SKM-1 treated with dmso at 0.1 percent for 144 hours (cell line): ENCODE measurements at regions not wholly inside any gene's neighbourhood (a gene's known extent, or its start where the extent isn't known, plus 50 kb on each side); places are given as distances from the start of the nearest gene placed in this dataset.
A peak's percentile ranks its signal among the peaks of the same experiment; 100 is the strongest.
"Not testable (repeated sequence)": the region's sequence is repeated elsewhere in the genome, so short reads cannot be mapped to it uniquely, and the experiment has no call there.

Experiments used
- DNase-seq: peaks from one replicate; lab custom pipeline; 2025; ENCODE audit not compliant: unreplicated experiment; lab: John Stamatoyannopoulos, UW

DNA sequence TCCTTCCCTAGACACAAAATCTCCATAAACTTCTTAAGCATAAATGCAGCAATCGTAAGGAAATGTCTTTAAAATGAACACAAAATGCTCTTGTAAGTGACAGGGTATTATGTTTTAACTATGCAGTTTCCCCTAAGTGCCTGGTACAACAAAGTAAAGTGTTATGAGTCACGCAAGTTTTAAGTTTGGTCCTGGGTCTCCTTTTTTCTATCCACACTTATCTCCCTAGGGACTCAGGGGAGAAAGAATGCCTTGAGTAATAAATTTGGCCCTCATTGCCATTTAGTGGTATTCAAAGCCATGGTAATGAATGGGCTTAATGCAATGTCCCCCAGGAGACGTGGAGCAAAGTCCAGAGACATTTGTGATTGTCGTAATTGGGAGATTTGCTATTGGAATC is 149.1 kb downstream of the MAGEB17 start:
- DNase-seq = no peak

DNA sequence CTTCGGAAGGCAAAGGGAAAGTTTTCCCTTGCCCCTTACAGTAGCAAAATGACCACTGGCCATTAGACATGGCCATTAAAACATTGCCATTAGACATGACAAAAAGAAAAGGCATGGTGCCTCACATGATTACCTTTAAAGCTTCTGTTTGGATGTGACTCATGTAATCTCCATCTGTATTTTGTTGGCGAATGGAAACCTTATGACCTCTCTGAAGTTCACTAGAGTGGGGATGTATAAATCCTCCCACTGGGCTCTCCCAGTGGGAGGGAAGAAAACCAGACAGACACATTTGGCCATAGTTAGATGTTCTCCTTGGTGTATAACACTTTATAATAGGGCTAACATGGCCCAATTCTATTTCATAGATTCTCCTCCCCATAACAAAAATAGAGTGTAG is 152.6 kb downstream of the MAGEB17 start:
- no peak for DNase-seq

DNA sequence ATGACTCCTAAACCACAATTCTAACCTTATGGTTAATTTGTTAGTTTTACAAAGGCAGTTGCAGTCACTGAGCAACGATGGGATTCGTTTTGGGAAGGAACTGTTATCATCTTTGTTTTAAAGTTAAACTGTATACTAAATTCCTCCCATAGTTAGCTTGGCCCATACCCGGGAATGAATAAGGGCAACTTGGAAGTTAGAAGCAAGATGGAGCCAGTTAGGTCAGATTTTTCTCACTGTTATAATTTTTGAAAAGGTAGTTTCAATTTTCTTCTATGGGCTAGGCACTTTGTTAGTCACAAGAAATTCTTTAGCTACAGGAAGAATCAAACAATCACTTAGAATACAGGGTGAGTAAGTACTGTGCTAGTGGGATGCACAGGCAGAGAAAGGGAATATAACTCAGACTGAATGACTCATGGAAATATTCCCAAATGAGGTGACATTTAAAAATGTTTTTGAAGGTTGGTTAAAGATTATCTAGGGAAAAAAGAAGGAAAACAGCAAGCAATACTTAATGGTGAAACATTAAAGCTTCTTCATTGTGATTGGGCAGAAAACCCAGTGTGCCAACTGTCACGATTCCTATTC is 153.6 kb downstream of the MAGEB17 start:
- no peak for DNase-seq

DNA sequence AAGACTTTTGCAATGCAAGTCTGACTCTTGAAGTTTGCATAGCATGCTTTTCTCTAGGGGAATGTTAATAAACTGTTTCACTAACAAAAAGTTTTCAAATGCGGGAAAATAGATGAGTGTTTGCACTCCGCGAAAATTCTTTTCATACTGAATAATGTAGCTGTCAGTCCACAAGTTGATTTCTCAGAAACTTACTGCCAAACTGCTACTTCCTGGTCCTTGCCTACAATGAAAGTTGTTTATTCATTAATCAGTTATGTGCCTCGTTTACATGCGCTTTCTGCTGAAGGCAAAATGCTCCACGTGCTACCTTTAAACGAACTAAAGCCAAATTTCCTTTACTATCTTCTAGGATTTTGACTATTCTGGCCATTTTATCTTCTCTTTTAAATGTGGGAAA is 166.2 kb downstream of the MAGEB17 start:
- DNase-seq = no peak

DNA sequence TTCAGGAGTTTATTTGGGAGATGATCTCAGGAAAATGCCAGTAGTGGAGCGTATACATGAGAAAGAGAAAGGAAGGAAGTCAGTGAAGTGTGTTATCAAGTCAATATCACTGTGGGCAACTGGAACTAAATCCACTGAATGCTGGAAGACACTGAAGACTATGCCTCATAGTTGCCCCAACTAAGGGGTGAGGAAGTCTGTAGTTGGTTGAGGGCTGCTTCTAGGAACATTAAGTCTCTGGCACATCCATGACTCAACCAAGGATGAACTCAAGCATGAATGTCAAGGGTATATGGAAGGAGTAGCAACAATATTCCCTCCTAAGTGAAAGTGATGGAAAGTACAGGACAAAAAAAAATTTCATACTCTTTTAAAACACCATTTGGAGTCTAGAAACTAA is 167.9 kb downstream of the MAGEB17 start:
- DNase-seq = no peak

DNA sequence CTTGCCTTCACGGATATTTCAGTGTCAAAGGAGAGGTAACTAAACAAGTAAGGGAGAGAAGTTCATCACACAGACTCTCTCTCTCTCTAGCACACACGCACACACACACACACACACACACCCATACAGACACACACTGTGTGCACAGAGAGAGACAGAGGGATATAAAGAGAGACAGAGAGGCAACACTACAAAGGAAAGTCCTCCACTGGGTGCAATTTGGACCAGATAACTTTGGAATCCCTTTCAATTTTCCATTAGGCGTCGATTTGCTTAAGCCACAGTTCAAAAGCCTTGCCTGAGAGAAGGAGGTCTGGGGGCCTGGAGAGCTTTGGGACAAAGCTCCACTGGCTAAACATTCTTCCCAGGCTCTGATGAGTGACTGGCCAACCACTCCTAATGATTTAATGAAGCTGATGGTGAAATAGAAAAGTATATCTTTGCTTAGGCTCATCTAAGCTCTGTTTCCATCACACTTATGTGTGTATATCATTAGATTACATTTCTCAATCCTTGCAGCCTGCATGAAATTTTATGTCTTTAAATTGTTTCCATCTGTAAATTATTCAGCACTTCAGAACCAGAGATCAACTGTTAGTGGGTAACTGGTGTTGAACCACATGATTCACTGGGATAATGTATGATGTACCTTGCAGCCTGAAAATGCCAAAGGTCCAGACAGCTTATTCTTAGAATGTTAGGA is 180.8 kb downstream of the MAGEB17 start:
- DNase-seq = no peak

DNA sequence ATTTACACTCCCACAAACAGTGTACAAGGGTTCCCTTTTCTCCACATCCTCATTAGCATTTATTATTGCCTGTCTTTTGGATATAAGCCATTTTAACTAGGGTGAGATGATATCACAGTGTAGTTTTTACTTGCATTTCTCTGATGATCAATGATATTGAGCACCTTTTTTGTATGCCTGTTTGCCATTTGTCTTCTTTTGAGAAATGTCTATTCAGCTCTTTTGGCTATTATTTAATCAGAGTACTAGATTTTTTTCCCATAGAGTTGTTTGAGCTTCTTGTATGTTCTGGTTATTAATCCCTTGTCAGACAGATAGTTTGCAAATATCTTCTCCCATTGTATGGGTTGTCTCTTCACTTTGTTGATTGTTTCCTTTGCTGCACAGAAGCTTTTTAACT is 190.6 kb downstream of the MAGEB17 start:
- no peak for DNase-seq

DNA sequence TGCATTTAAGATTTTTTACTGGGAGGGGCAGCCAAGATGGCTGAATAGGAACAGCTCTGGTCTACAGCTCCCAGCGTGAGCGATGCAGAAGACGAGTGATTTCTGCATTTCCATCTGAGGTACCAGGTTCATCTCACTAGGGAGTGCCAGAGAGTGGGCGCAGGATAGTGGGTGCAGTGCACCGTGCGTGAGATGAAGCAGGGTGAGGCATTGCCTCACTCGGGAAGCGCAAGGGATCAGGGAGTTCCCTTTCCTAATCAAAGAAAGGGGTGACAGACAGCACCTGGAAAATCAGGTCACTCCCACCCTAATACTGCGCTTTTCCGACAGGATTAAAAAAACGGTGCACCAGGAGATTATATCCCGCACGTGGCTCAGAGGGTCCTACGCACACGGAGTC is 192.8 kb downstream of the MAGEB17 start:
- not testable (repeated sequence) for DNase-seq

DNA sequence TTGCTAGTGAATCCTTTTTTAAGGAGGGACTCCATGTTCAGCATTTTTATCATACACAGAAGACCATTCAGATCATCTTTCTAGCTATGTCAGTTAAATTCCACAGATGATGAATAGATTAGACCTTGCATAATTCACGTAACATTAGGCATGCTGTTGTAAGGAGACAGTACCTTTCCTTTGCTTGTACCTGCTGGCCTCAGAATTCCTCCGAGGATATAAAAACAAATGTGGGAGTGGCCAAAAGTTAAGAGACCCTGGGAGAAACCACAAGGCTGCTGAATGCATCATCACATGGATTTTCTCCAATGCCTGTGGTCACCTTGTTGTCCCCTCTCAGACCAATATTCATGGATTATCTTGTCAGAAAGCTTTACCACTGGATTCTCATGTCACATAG is 201.4 kb downstream of the MAGEB17 start:
- no peak for DNase-seq

DNA sequence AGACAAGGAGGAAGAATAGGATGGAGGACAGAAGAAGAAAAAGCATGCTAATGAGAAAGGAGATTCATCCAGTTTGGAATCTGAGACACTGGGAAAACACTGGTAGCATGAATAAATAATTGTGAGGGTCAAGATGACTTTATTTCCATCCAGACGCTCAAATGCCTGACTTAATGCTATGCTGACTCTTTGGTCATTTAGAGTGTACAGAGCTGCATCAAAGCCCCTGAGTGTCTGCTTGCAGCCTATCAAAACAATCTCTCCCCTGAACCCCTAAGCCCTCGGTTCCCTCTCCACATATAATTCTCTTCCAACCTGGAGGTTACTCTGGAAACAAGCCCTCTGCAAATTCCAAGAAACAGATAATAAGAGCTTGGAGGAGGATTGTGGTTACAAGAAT is 208.8 kb downstream of the MAGEB17 start:
- no peak for DNase-seq

DNA sequence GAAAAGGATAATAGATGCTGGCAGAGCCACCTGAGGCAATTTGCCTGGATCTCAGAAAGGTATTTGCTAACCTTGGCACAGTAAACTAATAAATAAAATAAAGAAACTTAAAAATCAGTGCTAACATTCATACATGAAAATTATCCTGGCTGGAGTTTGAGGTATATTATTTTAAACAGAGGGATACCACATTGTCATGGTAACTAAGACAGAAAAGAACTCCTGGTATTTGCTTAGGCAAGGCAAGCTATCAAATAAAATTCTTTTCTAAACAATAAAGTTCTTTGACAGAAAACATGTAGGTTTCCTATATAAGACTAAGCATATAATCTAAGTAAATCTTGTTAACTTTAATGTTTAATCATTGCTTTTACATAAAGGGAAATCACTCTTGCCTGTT is 218.8 kb downstream of the MAGEB17 start:
- DNase-seq = no peak

DNA sequence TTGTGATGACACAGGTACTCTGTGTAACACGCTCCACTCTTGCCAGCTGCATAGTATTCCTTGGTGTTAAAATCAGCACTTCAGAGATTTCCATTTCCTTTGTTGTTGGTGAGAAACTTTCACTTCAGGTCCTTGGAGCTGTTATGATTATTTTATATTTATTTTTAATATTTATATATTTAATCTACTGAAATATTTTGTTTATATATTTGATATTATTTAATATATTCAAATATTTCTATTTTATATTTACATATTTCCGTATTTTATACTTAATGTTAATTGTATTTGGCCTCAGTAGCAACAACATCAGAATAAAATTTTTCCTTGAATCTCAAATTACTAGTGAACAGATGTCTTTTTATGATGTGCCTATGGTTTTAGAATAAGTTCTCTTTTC is 225.3 kb downstream of the MAGEB17 start:
- DNase-seq = no peak

DNA sequence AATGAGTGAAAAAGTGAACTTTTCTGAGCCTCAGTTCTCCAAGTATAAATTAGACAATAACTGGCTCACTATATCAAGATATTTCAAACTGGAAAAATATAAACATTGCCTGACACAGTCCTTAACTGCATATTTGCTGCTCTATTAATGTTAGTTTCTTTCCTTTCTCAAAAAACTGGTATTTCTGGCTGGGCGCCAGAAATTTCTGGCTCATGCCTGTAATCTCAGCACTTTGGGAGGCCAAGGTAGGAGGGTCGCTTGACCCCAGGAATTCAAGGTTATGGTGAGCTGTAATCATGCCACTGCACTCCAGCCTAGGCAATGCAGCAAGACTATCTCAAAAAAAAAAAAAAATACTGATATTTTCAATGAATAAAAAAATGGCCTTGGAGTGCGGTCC is 227.0 kb downstream of the MAGEB17 start:
- DNase-seq = no peak

DNA sequence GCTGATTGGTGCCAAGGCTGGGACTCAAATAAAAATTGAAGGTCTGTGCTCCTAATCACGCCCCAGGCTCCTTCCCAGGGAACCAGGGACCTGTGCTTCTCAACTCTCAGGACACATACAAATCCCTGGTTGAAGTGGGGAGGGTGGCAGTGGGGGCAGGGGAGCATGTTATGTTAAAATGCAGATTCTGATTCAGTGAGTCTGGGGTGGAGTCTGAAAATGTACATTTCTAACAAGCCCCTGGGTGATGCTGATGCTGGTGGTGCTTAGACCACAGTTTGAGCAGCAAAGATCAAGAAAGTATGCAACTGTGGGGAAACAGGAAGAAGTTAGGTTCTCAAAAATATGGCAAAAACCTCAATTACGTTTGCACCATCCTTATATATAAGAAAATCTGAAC is 236.5 kb downstream of the MAGEB17 start:
- DNase-seq = no peak

DNA sequence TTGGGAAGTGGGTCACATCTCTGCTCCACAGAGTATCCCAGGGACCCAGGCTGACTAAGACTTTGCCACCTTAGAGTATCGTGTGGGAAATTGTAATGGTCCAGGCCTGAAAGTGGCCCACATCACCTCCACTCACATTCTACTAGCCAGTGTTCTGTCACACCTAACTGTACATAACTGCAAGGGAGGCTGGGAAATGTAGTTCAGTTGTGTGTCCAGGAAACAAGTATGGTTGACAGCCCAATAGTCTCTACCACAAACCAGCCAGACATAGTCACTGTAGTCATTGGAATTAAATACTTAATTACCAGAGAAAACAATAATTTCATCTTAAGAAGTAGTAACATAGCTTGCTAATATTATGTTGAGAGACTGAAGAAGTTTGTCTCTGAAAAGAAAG is 233.4 kb upstream of the S100G start:
- no peak for DNase-seq

DNA sequence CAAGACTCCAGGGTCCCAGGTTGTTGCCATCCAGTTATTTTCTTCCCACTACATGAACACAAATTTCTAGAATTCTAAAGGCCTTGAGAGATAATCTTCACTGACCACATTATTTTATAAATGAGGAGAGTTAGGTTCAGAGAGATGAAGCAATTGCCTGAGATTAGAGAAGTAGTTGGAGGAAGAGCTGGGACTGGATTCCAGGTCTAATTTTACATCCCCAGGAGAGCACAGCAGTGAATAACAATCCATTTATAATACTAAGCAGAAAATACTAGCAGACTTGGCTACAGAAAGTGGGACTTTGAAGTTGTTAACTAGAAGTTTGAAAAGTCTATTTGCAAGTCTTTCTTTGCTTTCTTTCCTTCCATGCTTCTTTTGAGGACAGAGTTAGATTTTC is 231.3 kb upstream of the S100G start:
- DNase-seq = no peak

DNA sequence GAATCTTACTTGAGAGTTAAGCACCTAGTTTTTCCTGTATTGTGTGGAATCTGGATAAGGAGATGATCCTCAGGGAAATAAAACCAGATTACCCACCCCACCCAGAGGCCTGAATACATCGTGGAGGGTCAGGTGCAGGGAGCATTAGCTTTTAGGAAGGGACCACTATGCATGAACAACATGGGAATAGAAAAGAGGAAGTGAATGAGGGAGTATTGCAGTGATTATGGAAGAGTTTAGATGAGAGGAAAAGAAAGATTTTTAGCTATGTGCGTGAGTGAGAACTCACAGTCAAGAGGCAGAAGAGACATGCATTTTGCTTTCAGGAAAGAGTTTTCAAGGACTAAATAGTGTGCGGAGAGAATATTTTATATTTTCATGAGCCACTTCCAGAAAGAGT is 222.3 kb upstream of the S100G start:
- no peak for DNase-seq

DNA sequence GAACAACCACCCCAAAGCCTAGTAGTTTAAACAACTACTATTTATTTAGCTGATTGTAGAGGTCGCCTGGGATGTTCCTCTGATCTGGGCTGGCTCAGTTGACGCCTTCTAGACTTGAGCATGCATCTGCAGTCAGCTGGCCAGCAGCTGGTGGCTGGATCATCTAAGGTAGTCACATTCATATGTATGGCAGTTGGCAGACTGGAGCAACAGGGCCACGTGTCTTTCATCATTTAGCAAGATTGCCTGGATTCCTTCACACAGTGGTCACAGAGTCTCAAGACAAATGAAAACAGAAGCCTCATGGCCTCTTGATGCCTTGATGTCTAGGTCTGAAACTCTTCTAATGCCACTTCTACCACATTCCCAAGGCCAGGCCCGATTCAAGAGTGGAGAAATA is 220.6 kb upstream of the S100G start:
- no peak for DNase-seq

DNA sequence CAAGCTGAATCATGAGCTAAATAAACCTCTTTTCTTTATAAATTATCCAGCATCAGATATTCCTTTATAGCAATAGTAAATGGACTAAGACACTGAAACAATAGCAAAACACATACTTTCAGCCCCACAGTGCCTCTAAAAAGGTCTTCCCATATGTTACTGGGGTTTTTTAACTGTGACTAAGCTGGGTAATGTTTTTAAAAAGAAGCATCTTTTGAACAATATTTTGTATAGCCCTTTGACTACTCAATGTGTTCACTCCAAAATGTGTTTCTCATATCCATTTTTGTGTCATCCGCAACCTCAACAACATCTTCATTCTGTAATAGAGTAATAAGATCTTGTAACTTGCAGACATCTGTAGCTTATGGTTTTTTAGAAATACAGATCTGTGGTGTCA is 218.7 kb upstream of the S100G start:
- no peak for DNase-seq

DNA sequence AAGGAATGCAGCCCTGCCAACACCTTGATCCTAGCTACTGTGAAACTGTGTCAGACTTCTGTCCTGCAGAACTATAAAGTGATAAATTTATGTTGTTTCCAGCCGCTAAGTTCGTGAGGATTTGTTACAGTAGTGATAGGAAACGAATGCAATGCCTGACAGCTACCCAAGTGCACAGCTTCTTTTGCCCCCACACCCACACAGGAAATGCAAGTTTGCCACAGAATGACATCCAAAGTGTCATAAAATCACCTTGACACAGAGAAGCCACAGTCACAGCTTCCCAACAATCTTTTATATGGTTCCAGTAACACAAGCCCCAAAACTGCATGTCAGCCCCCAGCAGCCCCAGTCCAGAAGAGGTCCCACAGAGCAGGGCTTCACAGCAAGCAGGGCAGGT is 216.9 kb upstream of the S100G start:
- no peak for DNase-seq

DNA sequence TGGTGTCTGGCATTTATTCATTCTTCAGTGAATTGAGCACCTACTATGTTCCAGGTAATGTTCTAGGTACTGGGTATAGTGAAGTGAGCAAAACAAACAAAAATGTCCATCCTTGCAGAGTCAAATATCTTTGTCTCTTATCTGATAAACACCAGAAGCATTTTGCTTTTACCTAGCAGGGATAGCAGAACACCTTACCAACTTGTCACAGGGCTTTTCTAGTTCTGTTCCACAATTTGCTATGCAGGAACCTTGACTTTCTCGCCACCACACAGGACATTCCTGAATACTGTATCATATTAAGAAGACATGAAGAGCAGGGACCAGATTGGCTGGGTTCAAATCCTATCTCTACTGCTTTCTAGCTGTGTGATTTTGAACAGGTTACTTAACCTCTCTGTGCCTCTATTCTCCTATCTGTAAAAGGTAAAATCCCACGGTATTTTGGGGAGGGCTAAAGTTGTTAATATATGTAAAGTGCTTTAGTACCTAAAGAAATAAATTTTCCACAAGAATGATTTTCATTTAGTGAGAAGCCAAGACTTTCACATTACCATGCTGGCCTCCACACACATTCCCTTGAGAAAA is 214.5 kb upstream of the S100G start:
- no peak for DNase-seq

DNA sequence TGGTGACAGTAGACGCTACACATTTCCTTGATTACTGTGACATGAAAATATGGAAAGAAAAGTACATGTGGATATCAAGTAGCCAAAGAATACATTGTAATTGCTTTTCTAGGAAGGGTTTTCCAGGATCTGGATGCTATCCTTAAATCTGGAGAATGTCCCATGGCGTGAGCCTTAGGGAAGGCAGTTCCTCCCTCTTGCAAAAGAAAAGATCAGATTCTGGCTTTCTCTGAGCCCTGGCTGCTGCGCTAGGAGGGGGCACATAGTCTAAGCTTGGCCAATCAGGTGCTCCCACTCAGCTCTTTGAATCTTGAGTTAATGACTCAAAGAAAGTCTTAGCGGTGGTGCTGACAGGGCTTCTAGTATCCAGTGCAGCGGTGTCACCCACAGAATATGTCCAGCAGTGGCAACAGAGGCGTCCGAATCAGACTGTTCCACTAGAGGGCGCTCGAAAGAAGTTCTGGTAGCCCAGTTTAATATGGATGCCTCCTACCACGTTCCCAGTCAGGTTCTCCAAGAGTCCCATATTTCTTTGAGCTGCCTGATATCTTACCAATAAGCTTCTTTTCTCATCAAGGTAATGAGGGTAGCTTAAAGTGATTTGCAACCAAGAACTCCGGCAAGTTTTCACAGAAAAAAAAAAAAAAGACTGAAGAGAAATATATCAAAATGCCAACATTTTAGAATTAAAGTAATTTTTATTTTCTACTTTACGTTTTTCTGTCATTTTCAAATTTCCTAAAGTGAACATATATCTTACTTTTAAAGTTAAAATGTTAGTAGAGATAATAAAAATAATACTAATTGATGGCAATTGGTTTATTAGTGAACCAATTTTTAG is 213.4 kb upstream of the S100G start:
- peak; percentile 28 for DNase-seq
